ENCODE measurements at regions not wholly inside any gene's neighbourhood (a gene's known extent, or its start where the extent isn't known, plus 50 kb on each side); places are given as distances from the start of the nearest gene placed in this dataset.

- TF ChIP-seq CTCF (IDR thresholded peaks at IDR 0.05; ENCODE audit: low read depth, low read length) (no peak), POLR2A (IDR thresholded peaks at IDR 0.05; ENCODE audit: extremely low read depth, insufficient read length) (no peak), MAX (IDR thresholded peaks at IDR 0.05; ENCODE audit: low read depth, low read length) (no peak)
These were observed 317.9 kb upstream of the KLF6 start for GRCh38 chr10:4102802-4103344.

All from NB4 (cell line).